ENCODE measurements at regions not wholly inside any gene's neighbourhood (a gene's known extent, or its start where the extent isn't known, plus 50 kb on each side); places are given as distances from the start of the nearest gene placed in this dataset.
A peak's percentile ranks its signal among the peaks of the same experiment; 100 is the strongest.

DNA sequence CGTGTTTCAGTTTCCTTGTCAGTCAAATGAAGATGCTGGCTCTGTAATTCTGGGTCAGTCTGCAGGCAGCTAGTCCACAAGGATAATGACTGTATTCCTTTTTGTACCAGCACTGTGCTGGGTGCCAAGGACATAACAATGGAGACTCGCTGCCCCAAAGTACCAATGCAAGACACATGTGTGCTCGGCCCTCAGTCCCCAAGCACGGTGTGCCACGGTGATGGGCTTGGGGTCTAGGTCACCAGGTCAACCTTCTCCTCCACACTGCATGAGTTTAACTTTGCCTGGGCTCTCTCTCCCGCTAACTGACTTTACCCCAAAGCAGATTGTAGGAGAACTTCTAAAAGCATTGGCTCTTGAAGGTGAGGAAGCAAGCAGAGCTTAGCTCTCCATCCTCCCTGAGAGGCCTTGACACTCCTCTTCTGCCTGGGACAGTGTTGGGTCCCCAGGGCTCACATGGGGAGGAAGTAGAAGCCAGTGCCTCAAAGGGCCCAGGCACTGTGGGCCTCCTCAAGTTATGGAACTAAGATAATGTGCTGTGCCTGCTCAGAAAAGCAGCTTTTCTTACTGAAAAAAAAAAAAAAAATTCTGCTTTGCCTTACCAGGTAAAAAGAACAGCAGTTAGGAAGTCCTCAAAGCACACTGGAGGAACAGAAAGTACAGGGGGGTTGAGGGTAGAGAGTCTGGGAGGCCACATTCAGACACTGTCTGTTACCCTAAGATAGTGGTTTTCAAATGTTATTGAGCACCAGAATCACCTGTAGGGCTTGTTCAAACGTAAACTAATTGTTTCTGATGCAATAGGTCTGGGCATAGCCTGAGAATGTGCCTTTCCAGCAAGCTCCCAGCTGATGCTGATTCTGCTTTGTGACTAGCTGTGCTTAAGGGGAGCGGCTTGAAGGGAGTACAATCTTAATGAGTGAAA lies 276.4 kb upstream of the CXCR4 start:
- ChIA-PET CTCF (interaction anchor here (0.7 kb wide), 1 partner anchor 10 kb away, joined by 3 read pairs; no protein-coding TSS in a partner anchor), POLR2A (no interaction called here)
- Mint-ChIP-seq H3K36me3 (ENCODE audit: low read depth) (no peaks in the 10 kb centered on the region), H3K27me3 (no peaks in the 10 kb centered on the region), H3K27ac (no peak overlapping the region), H3K4me1 (ENCODE audit: low read depth) (peaks cover 32% of the 10 kb centered on the region), H3K9me3 (no peaks in the 10 kb centered on the region), H3K4me3 (no peak overlapping the region)
- TF ChIP-seq, protein P1, sequence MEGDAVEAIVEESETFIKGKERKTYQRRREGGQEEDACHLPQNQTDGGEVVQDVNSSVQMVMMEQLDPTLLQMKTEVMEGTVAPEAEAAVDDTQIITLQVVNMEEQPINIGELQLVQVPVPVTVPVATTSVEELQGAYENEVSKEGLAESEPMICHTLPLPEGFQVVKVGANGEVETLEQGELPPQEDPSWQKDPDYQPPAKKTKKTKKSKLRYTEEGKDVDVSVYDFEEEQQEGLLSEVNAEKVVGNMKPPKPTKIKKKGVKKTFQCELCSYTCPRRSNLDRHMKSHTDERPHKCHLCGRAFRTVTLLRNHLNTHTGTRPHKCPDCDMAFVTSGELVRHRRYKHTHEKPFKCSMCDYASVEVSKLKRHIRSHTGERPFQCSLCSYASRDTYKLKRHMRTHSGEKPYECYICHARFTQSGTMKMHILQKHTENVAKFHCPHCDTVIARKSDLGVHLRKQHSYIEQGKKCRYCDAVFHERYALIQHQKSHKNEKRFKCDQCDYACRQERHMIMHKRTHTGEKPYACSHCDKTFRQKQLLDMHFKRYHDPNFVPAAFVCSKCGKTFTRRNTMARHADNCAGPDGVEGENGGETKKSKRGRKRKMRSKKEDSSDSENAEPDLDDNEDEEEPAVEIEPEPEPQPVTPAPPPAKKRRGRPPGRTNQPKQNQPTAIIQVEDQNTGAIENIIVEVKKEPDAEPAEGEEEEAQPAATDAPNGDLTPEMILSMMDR (IDR thresholded peaks at IDR 0.05): no peak
- no peak for DNase-seq
- intact Hi-C loops (cut with micrococcal nuclease): no loop called here
- peak; percentile 40 for ATAC-seq

DNA sequence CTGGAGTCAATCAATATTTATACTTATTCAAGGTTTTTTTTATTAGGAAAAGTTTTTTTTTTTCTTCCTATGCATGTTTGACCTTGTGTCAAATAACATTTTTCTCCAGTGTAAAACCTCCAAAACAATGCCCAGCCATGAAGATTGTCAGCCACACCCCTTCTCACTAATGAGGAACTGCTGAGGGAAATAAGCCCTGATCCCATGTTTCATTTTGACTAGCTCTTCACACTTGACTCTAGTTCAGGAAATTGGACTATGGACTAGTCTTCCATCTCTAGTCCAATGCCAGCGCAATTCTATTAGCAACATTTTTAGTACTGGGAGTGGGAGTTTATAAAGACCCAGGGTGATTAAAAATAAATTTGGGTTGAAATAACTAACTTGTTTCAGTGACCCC lies 275.6 kb upstream of the CXCR4 start:
- CTCF ChIA-PET: no interaction called here
- TF ChIP-seq, protein P1 (IDR thresholded peaks at IDR 0.05): no peak
- intact Hi-C loops (cut with micrococcal nuclease): no loop called here
- POLR2A ChIA-PET: no interaction called here
- no peaks in the 10 kb centered on the region for H3K36me3 Mint-ChIP-seq (ENCODE audit: low read depth)
- H3K4me1 Mint-ChIP-seq (ENCODE audit: low read depth): peaks cover 32% of the 10 kb centered on the region
- DNase-seq: no peak
- H3K9me3 Mint-ChIP-seq: no peaks in the 10 kb centered on the region
- ATAC-seq: no peak
- no peaks in the 10 kb centered on the region for H3K27me3 Mint-ChIP-seq
- no peak overlapping the region for H3K27ac Mint-ChIP-seq
- no peak overlapping the region for H3K4me3 Mint-ChIP-seq

DNA sequence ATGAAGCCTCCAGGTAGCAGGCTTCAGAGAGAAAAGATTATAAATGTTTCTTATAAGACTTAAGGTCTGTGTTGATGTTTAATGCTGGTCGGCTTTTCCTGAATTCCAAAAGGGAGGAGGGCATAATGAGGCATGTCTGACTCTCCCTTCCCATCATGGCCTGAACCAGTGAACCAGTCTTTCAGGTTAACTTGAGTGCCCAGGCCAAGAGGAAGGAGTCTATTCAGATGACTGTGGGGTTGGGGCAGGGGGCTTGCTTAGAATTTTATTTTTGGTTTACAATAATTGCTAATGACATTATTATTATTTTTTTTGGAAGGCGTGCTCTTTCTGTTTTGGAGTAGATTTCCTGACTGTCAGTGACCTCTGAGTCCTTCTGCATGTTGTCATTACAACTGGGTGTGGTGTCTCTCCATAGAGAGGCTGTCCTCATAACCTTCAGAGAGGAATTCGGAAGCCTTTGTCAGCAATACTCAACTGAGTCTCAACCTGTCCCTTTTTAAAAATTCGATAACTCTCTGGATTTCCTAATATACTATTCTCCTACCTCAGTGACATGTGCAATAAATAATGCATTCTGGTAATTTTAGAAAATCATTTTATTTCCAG lies 275.1 kb upstream of the CXCR4 start:
- ATAC-seq: no peak
- TF ChIP-seq, protein P1 (IDR thresholded peaks at IDR 0.05): no peak
- Mint-ChIP-seq H3K27me3 (no peaks in the 10 kb centered on the region), H3K9me3 (no peaks in the 10 kb centered on the region), H3K36me3 (ENCODE audit: low read depth) (no peaks in the 10 kb centered on the region), H3K4me1 (ENCODE audit: low read depth) (peaks cover 32% of the 10 kb centered on the region), H3K27ac (no peak overlapping the region), H3K4me3 (no peak overlapping the region)
- intact Hi-C loops (cut with micrococcal nuclease): no loop called here
- no peak for DNase-seq
- CTCF ChIA-PET: no interaction called here
- POLR2A ChIA-PET: no interaction called here

DNA sequence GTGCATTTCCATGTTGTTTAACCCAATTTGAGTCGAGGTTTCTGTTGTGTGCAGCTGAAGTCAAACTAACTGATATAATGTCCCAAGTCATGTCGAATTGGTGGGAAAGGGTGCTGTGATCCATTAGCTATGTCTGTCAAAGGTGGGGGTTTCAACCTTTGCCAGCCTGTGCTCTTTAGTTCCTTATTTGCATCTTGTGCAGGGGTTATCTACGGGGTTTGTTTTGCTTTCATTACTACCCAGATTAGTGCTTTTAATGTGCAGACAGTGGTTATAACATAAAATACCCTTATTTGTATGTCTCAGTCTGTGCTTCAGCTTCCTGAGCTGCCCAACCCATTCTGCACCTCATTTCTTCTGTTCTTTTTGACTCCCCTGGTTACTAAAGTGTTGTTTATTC lies 271.9 kb upstream of the CXCR4 start:
- Mint-ChIP-seq H3K27me3 (no peaks in the 10 kb centered on the region), H3K9me3 (no peaks in the 10 kb centered on the region), H3K27ac (no peak overlapping the region), H3K4me3 (no peak overlapping the region), H3K36me3 (ENCODE audit: low read depth) (no peaks in the 10 kb centered on the region), H3K4me1 (ENCODE audit: low read depth) (peaks cover 24% of the 10 kb centered on the region)
- intact Hi-C loops (cut with micrococcal nuclease): no loop called here
- peak; percentile 34 for ATAC-seq
- CTCF ChIA-PET: no interaction called here
- DNase-seq: no peak
- POLR2A ChIA-PET: no interaction called here
- TF ChIP-seq, protein P1 (IDR thresholded peaks at IDR 0.05): no peak

DNA sequence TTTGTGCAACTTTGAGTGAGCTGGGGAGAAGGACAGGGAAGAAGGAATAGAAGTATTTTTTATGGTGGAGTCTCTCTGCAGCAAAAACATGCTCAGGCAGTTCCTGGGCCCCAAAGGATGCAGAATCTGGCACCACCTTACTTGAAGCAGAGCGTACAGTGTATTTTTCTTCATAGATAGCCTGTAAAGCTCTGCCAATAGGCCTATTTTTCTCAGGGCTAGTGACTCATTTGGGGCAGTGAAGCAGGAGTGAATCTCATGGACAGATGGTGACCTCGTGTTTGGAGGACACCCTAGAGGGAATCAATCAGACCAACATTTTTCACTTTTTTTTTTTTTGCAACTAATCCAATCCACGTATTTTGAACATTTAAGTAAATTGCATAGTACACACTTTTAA lies 268.1 kb upstream of the CXCR4 start:
- no peaks in the 10 kb centered on the region for H3K36me3 Mint-ChIP-seq (ENCODE audit: low read depth)
- H3K9me3 Mint-ChIP-seq: no peaks in the 10 kb centered on the region
- TF ChIP-seq, protein P1 (IDR thresholded peaks at IDR 0.05): no peak
- no peak overlapping the region for H3K27ac Mint-ChIP-seq
- peaks cover 39% of the 10 kb centered on the region for H3K4me1 Mint-ChIP-seq (ENCODE audit: low read depth)
- H3K27me3 Mint-ChIP-seq: no peaks in the 10 kb centered on the region
- no peak overlapping the region for H3K4me3 Mint-ChIP-seq
- POLR2A ChIA-PET: no interaction called here
- CTCF ChIA-PET: interaction anchor here (0.6 to 4.3 kb wide), 7 partner anchors 10 to 589 kb away, joined by 3 to 38 read pairs (median 9); no protein-coding TSS in a partner anchor
- DNase-seq: no peak
- no peak for ATAC-seq
- intact Hi-C loops (cut with micrococcal nuclease): no loop called here

All from activated CD8-positive, alpha-beta T cell treated with anti-CD3 and anti-CD28 coated beads for 36 hours (primary cell).